Activated naive CD4-positive, alpha-beta T cell treated with anti-CD3 and anti-CD28 coated beads, Interleukin-2, amount 50 U/mL, for 24 hours (primary cell): ENCODE measurements at regions not wholly inside any gene's neighbourhood (a gene's known extent, or its start where the extent isn't known, plus 50 kb on each side); places are given as distances from the start of the nearest gene placed in this dataset.

Source experiments
- H3K27ac Mint-ChIP-seq: one replicate; pipeline ENCODE4 v1.8.0; 2021; ENCODE audit warnings: mild to moderate bottlenecking, mixed read lengths
- H3K27me3 Mint-ChIP-seq: one replicate; pipeline ENCODE4 v1.8.0; 2021; ENCODE audit warnings: mixed read lengths
- H3K36me3 Mint-ChIP-seq: one replicate; pipeline ENCODE4 v1.8.0; 2021; ENCODE audit warnings: mixed read lengths
- H3K4me1 Mint-ChIP-seq: one replicate; pipeline ENCODE4 v1.8.0; 2021; ENCODE audit warnings: mixed read lengths
- H3K4me3 Mint-ChIP-seq: one replicate; pipeline ENCODE4 v1.8.0; 2021; ENCODE audit warnings: mild to moderate bottlenecking, mixed read lengths
- H3K9me3 Mint-ChIP-seq: one replicate; pipeline ENCODE4 v1.8.0; 2021; ENCODE audit warnings: mixed read lengths

DNA sequence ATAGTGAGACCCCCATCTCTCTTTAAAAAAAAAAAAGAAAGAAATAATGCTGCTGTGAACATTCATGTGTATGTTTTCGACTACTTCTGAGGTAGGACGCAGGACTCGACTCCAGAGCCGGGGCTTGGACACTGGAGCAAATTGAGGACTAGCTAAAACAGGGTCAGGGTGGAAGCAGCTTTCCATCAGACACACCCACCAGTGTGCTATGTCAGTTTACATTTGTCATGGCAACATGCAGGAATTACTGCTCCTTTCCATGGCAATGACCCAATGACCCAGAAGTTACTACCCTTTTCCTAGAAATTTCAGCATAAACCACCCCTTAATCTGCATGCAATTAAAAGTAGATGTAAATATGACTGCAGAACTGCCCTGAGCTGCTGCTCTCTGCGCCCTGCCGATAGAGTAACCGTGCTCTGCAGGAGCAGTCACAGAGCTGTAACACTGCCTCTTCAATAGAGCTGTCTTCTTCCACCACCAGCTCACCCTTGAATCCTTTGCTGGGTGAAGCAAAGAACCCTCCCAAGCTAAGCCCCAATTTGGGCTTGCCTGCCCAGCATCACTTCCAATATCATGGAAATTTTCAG is 61.6 kb upstream of the ZNF599 start:
- H3K4me1 Mint-ChIP-seq, result peaks cover 18% of the 10 kb centered on the region
- no peaks in the 10 kb centered on the region for H3K27me3 Mint-ChIP-seq
- H3K36me3 Mint-ChIP-seq, result no peaks in the 10 kb centered on the region
- no peaks in the 10 kb centered on the region for H3K9me3 Mint-ChIP-seq
- no peak overlapping the region for H3K4me3 Mint-ChIP-seq
- H3K27ac Mint-ChIP-seq, result no peak overlapping the region

DNA sequence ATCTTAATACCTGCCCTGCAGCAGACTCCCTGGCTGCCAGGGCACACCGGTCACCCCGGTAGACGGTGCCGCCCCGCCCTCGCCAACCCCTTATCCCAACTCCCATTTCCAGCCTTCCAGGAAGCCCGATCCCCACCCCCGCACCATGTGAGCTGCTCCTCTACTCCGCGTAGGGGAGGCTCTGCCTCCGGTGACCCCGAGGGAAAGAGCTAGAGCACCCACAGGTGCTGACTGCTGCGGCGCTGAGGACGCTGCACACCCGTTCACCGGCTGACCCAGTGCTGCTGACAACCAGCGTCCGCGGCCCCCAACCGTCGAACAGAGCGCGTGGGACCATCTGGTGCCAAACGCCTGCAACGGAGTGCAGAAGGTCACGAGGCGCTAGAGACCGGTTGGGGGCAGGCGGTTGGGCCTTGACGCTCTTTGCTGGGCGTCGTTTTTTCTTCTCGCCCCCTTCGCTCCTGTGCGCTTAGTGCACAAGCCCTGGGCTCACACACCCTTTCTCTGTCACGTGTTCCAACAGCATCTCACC is 59.6 kb upstream of the ZNF599 start:
- H3K4me1 Mint-ChIP-seq, result peaks cover 7% of the 10 kb centered on the region
- no peak overlapping the region for H3K4me3 Mint-ChIP-seq
- H3K36me3 Mint-ChIP-seq, result no peaks in the 10 kb centered on the region
- no peaks in the 10 kb centered on the region for H3K9me3 Mint-ChIP-seq
- H3K27ac Mint-ChIP-seq, result no peak overlapping the region
- no peaks in the 10 kb centered on the region for H3K27me3 Mint-ChIP-seq

DNA sequence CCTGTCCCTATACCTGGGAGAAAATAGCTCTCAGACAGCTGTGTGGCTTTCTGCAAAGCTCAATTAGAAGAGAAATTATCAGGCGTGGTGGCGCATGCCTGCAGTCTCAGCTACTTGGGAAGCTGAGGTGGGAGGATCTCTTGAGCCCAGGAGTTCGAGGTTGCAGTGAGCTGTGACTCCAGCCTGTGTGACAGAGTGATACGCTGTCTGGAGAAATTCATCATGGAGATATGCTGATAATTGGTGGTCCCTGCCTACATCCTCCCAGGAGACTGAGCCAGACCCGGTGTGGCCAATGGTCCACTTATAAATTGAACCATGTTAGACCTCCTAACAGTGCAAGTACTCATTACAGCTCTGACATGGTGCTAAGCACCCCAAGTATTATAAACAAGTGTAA is 58.7 kb upstream of the ZNF599 start:
- Mint-ChIP-seq H3K27me3 (no peaks in the 10 kb centered on the region), H3K4me3 (no peak overlapping the region), H3K4me1 (no peaks in the 10 kb centered on the region), H3K27ac (no peak overlapping the region), H3K9me3 (peaks cover 2% of the 10 kb centered on the region), H3K36me3 (no peaks in the 10 kb centered on the region)

DNA sequence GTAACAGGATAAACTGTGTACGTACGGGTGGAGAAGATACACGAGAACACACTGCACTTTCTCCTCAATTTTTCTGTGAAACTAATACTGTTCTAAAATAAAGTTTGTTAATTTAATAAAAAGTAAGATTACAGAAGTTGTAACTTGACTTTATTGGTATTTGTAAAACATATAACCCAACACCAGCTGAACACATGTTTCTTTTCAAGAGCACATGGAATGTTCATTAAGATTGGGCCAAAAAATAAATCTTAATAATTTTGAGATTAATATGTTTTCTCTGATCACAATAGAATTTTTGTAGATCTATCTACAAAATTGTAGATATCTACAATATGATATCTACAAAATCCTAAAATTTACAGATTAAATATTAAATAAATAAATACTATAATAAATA is 55.1 kb upstream of the ZNF599 start:
- H3K9me3 Mint-ChIP-seq, result peaks cover 3% of the 10 kb centered on the region
- no peaks in the 10 kb centered on the region for H3K4me1 Mint-ChIP-seq
- no peak overlapping the region for H3K27ac Mint-ChIP-seq
- H3K36me3 Mint-ChIP-seq, result no peaks in the 10 kb centered on the region
- no peak overlapping the region for H3K4me3 Mint-ChIP-seq
- H3K27me3 Mint-ChIP-seq, result no peaks in the 10 kb centered on the region

DNA sequence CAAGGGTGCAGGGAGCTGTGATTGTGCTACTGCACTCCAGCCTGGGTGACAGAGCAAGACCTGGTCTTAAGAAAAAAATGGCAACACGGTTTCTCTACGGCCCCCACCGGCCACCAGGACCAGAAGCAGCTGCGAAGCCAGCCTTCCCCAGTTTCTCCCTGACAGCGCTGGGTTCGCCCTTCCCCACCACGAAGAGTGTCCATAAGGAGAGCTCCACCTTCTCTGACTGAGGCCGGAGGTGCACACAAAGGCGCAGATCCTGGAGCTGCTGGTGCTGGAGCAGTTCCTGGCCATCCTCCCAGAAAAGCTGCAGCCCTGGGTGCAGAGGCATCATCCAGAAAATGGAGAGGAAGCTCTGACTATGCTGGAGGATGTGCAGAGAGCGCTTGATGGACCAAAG is 52.2 kb upstream of the ZNF599 start:
- Mint-ChIP-seq H3K27ac (no peak overlapping the region), H3K4me3 (no peak overlapping the region), H3K36me3 (peaks cover 2% of the 10 kb centered on the region), H3K9me3 (peaks cover 3% of the 10 kb centered on the region), H3K27me3 (no peaks in the 10 kb centered on the region), H3K4me1 (no peaks in the 10 kb centered on the region)

DNA sequence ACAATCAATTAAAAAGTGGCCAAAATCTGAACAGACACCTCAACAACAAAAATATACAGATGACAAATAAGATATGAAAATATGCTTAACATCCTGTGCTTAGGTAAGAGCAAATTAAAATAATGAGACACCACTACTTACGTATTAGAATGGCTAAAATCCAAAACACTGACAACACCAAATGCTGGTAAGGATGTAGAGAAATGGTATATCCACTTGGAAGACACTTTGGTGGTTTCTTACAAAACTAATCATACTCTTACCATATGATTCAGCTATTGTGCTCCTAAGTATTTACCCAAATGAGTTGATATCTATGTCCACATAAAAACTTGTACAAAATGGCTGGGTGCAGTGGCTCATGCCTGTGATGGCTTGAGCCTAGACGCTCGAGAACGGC is 51.7 kb upstream of the ZNF599 start:
- Mint-ChIP-seq H3K4me3 (no peak overlapping the region), H3K4me1 (no peaks in the 10 kb centered on the region), H3K27ac (no peak overlapping the region), H3K27me3 (no peaks in the 10 kb centered on the region), H3K9me3 (peaks cover 3% of the 10 kb centered on the region), H3K36me3 (peaks cover 5% of the 10 kb centered on the region)
